ENCODE measurements at regions not wholly inside any gene's neighbourhood (a gene's known extent, or its start where the extent isn't known, plus 50 kb on each side); places are given as distances from the start of the nearest gene placed in this dataset.

- ChIA-PET CTCF (no interaction called here), POLR2A (ENCODE audit: unreplicated experiment) (no interaction called here)
- Histone ChIP-seq H3K9me2 (ENCODE audit: insufficient read depth) (no peaks in the 10 kb centered on the region), H3K4me2 (no peak overlapping the region), H3F3A (ENCODE audit: insufficient read depth, low read depth) (peaks cover under 1% of the 10 kb centered on the region; the same call in 1 of the 2 replicates), H2AFZ (no peak overlapping the region), H3K27me3 (ENCODE audit: insufficient read depth, low read depth) (no peaks in the 10 kb centered on the region), H3K9me3 (ENCODE audit: insufficient read depth, low read depth) (no peaks in the 10 kb centered on the region), H3K36me3 (ENCODE audit: low read depth) (no peaks in the 10 kb centered on the region), H4K20me1 (ENCODE audit: insufficient read depth) (no peaks in the 10 kb centered on the region), H3K4me3 (no peak overlapping the region), H3K4me1 (replicated peaks; ENCODE audit: insufficient read depth) (peaks cover 7% of the 10 kb centered on the region), H3K79me2 (ENCODE audit: low read depth) (no peaks in the 10 kb centered on the region), H3K27ac (no peak overlapping the region)
- DNase-seq, result no peak
- no peak for TF ChIP-seq EZH2 (IDR thresholded peaks at IDR 0.05; ENCODE audit: low read depth)
- no peak for TF ChIP-seq CTCF (conservative IDR thresholded peaks at IDR 0.05)
- intact Hi-C loops (cut with micrococcal nuclease; ENCODE audit: unreplicated experiment), result no loop called here
- BruUV-seq (replicated peaks), result no TSS peak
These were observed 52.8 kb upstream of the DHX15 start for GRCh38 chr4:24637173-24637572.

GRCh38 chr4:24638396-24638875, 54.1 kb upstream of the DHX15 start:
- CTCF ChIA-PET, result no interaction called here
- intact Hi-C loops (cut with micrococcal nuclease; ENCODE audit: unreplicated experiment), result no loop called here

GRCh38 chr4:24639714-24640113, 55.4 kb upstream of the DHX15 start:
- Histone ChIP-seq H3F3A (ENCODE audit: insufficient read depth, low read depth) (peaks cover 23% of the 10 kb centered on the region), H3K4me2 (no peak overlapping the region), H3K4me1 (replicated peaks; ENCODE audit: insufficient read depth) (peaks cover 26% of the 10 kb centered on the region), H3K27me3 (ENCODE audit: insufficient read depth, low read depth) (no peaks in the 10 kb centered on the region), H3K27ac (no peak overlapping the region), H4K20me1 (ENCODE audit: insufficient read depth) (no peaks in the 10 kb centered on the region), H3K36me3 (ENCODE audit: low read depth) (no peaks in the 10 kb centered on the region), H3K9me3 (ENCODE audit: insufficient read depth, low read depth) (no peaks in the 10 kb centered on the region), H3K9me2 (ENCODE audit: insufficient read depth) (no peaks in the 10 kb centered on the region), H2AFZ (no peak overlapping the region), H3K79me2 (ENCODE audit: low read depth) (no peaks in the 10 kb centered on the region), H3K4me3 (no peak overlapping the region)
- intact Hi-C loops (cut with micrococcal nuclease; ENCODE audit: unreplicated experiment), result loop anchor here (5.0 kb wide), 1 partner anchor 57 kb away; the partner anchor contains the start of gene DHX15
- ChIA-PET POLR2A (ENCODE audit: unreplicated experiment) (no interaction called here), CTCF (no interaction called here)
- no peak for DNase-seq
- TF ChIP-seq CTCF (conservative IDR thresholded peaks at IDR 0.05) (no peak), EZH2 (IDR thresholded peaks at IDR 0.05; ENCODE audit: low read depth) (no peak)
- BruUV-seq (replicated peaks), result no TSS peak

More at GRCh38 chr4:24638396-24638875, 54.1 kb upstream of the DHX15 start:
- Histone ChIP-seq H3K9me3 (ENCODE audit: insufficient read depth, low read depth) (no peaks in the 10 kb centered on the region), H3K79me2 (ENCODE audit: low read depth) (no peaks in the 10 kb centered on the region), H3K4me1 (replicated peaks; ENCODE audit: insufficient read depth) (peaks cover 13% of the 10 kb centered on the region), H3K36me3 (ENCODE audit: low read depth) (no peaks in the 10 kb centered on the region), H3K9me2 (ENCODE audit: insufficient read depth) (no peaks in the 10 kb centered on the region), H3K4me2 (no peak overlapping the region), H3K27me3 (ENCODE audit: insufficient read depth, low read depth) (no peaks in the 10 kb centered on the region), H4K20me1 (ENCODE audit: insufficient read depth) (no peaks in the 10 kb centered on the region), H3K4me3 (no peak overlapping the region), H3F3A (ENCODE audit: insufficient read depth, low read depth) (peaks cover 10% of the 10 kb centered on the region), H2AFZ (no peak overlapping the region), H3K27ac (no peak overlapping the region)
- POLR2A ChIA-PET (ENCODE audit: unreplicated experiment), result interaction anchor here (0.7 kb wide), 2 partner anchors 99 to 131 kb away, joined by 3 to 6 read pairs; no protein-coding TSS in a partner anchor
- BruUV-seq (replicated peaks), result no TSS peak
- TF ChIP-seq EZH2 (IDR thresholded peaks at IDR 0.05; ENCODE audit: low read depth) (no peak), CTCF (conservative IDR thresholded peaks at IDR 0.05) (no peak)
- no peak for DNase-seq
